H1 (cell line): ENCODE measurements at regions not wholly inside any gene's neighbourhood (a gene's known extent, or its start where the extent isn't known, plus 50 kb on each side); places are given as distances from the start of the nearest gene placed in this dataset.

Source experiments
- RFX5 ChIP-seq: IDR thresholded peaks from 2 replicates; pipeline ENCODE4 v1.6.1; 2011; ENCODE audit warnings: low read depth, low read length, improper control_type of control experiment, borderline replicate concordance
- ZNF274 ChIP-seq: IDR thresholded peaks from 2 replicates; pipeline ENCODE4 v1.7.0; 2012; ENCODE audit warnings: low read length, borderline replicate concordance; ENCODE audit errors: extremely low read depth

DNA sequence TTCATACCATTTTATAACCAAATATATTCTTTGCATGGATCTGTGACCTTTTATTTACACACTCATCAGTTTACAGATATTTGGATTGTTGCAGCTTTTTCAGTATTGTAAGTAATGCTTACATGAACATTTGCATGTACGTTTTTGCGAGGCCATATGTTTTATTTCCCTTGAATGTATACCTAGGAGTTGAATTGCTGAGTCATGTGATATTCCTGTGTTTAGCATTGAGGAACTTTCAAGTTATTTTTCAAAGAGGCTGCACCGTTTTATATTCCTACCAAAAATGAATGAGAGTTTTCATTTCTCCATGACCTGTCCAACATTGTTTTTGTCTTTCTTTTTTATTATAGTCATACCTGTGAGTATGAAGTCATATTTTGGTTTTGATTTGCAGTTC is 392.1 kb downstream of the CNTNAP4 start:
- TF ChIP-seq RFX5 (no peak), ZNF274 (no peak)
